ENCODE measurements at regions not wholly inside any gene's neighbourhood (a gene's known extent, or its start where the extent isn't known, plus 50 kb on each side); places are given as distances from the start of the nearest gene placed in this dataset.

GRCh38 chr5:133788121-133788520, 175.8 kb upstream of the FSTL4 start:
- TF ChIP-seq, protein P1, sequence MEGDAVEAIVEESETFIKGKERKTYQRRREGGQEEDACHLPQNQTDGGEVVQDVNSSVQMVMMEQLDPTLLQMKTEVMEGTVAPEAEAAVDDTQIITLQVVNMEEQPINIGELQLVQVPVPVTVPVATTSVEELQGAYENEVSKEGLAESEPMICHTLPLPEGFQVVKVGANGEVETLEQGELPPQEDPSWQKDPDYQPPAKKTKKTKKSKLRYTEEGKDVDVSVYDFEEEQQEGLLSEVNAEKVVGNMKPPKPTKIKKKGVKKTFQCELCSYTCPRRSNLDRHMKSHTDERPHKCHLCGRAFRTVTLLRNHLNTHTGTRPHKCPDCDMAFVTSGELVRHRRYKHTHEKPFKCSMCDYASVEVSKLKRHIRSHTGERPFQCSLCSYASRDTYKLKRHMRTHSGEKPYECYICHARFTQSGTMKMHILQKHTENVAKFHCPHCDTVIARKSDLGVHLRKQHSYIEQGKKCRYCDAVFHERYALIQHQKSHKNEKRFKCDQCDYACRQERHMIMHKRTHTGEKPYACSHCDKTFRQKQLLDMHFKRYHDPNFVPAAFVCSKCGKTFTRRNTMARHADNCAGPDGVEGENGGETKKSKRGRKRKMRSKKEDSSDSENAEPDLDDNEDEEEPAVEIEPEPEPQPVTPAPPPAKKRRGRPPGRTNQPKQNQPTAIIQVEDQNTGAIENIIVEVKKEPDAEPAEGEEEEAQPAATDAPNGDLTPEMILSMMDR (IDR thresholded peaks at IDR 0.05), result no peak
- TF ChIP-seq POLR2A (IDR thresholded peaks at IDR 0.05), result no peak

Measured in uterus (tissue), 2 donors.